ENCODE measurements at regions not wholly inside any gene's neighbourhood (a gene's known extent, or its start where the extent isn't known, plus 50 kb on each side); places are given as distances from the start of the nearest gene placed in this dataset.

- POLR2A ChIA-PET: no interaction called here
- no peak for FAIRE-seq
- BruUV-seq (replicated peaks): no TSS peak
Observed at GRCh38 chr13:59099182-59099974, 1064.3 kb downstream of the DIAPH3 start.

More at GRCh38 chr13:59099182-59099974, 1064.3 kb downstream of the DIAPH3 start:
- Histone ChIP-seq H3K4me2 (ENCODE audit: control insufficient read depth, insufficient read depth) (no peak overlapping the region), H3K9me3 (replicated peaks; ENCODE audit: control insufficient read depth, insufficient read depth, low read length) (no peaks in the 10 kb centered on the region), H3K9ac (ENCODE audit: control insufficient read depth, insufficient read depth, low read length) (no peak overlapping the region), H3K27me3 (replicated peaks in 1 of 2; ENCODE audit: control insufficient read depth in 2 of 2, insufficient read depth in 2 of 2, low read length in 1 of 2) (no peaks in the 10 kb centered on the region), H3K4me1 (ENCODE audit: control insufficient read depth, insufficient read depth, low read length) (no peaks in the 10 kb centered on the region), H4K20me1 (ENCODE audit: control insufficient read depth, insufficient read depth) (no peaks in the 10 kb centered on the region), H3K79me2 (ENCODE audit: control insufficient read depth, insufficient read depth, low read length) (no peaks in the 10 kb centered on the region), H2AFZ (ENCODE audit: control insufficient read depth, low read depth, low read length) (no peak overlapping the region), H3K27ac (ENCODE audit: control insufficient read depth, insufficient read depth) (no peak overlapping the region), H3K36me3 (ENCODE audit: control insufficient read depth in 2 of 2, insufficient read depth in 2 of 2, low read length in 1 of 2) (no peaks in the 10 kb centered on the region), H3K4me3 (no peak overlapping the region)
- DNase-seq (ENCODE audit: low read depth, low spot score) (no peak), ATAC-seq (no peak)
- RAD21 ChIA-PET (ENCODE audit: unreplicated experiment): no interaction called here
- 31% methylated on average over 6 of the region's 6 CpGs for WGBS (ENCODE audit: insufficient coverage, insufficient replicate concordance, low lambda C conversion rate, missing lambda C conversion rate)
- CTCF ChIA-PET: no interaction called here
- intact Hi-C loops (cut with micrococcal nuclease; ENCODE audit: unreplicated experiment): no loop called here
- in situ Hi-C loops (cut with MboI): no loop called here
- TF ChIP-seq JUNB (IDR thresholded peaks at IDR 0.05) (no peak), SUZ12 (IDR thresholded peaks at IDR 0.05; ENCODE audit: unreplicated experiment) (no peak)
- TF ChIP-seq, protein P1, sequence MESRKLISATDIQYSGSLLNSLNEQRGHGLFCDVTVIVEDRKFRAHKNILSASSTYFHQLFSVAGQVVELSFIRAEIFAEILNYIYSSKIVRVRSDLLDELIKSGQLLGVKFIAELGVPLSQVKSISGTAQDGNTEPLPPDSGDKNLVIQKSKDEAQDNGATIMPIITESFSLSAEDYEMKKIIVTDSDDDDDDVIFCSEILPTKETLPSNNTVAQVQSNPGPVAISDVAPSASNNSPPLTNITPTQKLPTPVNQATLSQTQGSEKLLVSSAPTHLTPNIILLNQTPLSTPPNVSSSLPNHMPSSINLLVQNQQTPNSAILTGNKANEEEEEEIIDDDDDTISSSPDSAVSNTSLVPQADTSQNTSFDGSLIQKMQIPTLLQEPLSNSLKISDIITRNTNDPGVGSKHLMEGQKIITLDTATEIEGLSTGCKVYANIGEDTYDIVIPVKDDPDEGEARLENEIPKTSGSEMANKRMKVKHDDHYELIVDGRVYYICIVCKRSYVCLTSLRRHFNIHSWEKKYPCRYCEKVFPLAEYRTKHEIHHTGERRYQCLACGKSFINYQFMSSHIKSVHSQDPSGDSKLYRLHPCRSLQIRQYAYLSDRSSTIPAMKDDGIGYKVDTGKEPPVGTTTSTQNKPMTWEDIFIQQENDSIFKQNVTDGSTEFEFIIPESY (IDR thresholded peaks at IDR 0.05): no peak
- SMC1A ChIA-PET (ENCODE audit: uncharacterized antibody, unreplicated experiment): interaction anchor here (1.0 kb wide), 1 partner anchor 13 kb away, joined by 3 read pairs; no protein-coding TSS in a partner anchor
